ENCODE measurements at regions not wholly inside any gene's neighbourhood (a gene's known extent, or its start where the extent isn't known, plus 50 kb on each side); places are given as distances from the start of the nearest gene placed in this dataset.

GRCh38 chr18:53764086-53764485 is 460.4 kb downstream of the MBD2 start:
- TF ChIP-seq CTCF (IDR thresholded peaks at IDR 0.05) (no peak), EP300 (IDR thresholded peaks at IDR 0.05) (no peak)
